Fibroblast of lung (primary cell): ENCODE measurements at regions not wholly inside any gene's neighbourhood (a gene's known extent, or its start where the extent isn't known, plus 50 kb on each side); places are given as distances from the start of the nearest gene placed in this dataset.

ENCODE experiments used
- CTCF ChIP-seq, 2 donors: IDR thresholded peaks in 1 of 2; conservative IDR thresholded peaks in 1 of 2; 1 replicate in 1 of 2; 2 replicates in 1 of 2; pipeline ENCODE4 v1.5.1; 2011 to 2012; ENCODE audit warnings: low read length in 2 of 2, control low read depth in 1 of 2, inconsistent platforms in 1 of 2, low read depth in 1 of 2, mild to moderate bottlenecking in 1 of 2
- EZH2 ChIP-seq: IDR thresholded peaks from 2 replicates; pipeline ENCODE4 v1.5.1; 2012; ENCODE audit warnings: low read length, control low read depth, mild to moderate bottlenecking; ENCODE audit errors: missing control alignments

GRCh38 chr11:45517171-45517770 is 148.2 kb downstream of the CHST1 start:
- TF ChIP-seq CTCF (conservative IDR thresholded peaks at IDR 0.05 in 1 of 2, IDR thresholded peaks at IDR 0.05 in 1 of 2; ENCODE audit: low read depth in 1 of 2, low read length in 2 of 2), result no peak
- TF ChIP-seq EZH2, result no peak
